ENCODE measurements at regions not wholly inside any gene's neighbourhood (a gene's known extent, or its start where the extent isn't known, plus 50 kb on each side); places are given as distances from the start of the nearest gene placed in this dataset.

DNA sequence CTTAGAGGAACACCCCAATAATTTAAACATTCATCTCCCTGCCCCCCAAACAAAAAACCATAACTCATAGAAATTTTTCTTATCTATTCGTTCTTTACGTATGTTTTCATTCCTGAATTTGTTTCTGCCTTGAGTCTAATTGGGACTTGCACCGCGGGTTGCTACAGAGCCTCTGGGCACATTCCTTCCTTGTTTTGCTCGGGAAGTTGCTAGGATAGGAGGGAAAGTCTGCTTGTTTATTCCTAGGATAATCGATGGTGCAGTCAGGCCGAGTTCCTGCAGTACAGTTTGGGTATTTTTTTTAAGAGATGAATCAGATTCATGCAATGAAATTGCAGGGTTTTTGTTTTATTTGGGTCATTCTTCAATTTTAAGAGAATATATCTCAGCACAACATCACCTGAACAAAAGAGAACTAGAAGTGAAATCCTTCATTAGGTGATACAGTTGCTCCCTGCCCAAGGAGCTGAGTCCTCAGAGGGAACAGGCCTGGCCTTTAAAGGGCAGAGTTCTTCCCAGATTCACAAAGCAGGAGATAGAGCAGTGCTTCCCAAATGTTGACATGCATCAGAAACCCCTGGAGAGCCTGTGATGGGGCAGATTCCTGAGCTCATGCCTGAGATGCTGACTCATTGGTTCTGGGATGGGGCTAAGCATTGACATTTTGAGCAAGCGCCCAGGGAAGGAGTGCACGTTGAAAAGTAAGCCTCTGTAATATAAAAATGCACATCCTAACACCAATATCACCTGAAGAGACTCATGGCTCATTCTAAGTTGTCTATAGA, 114.9 kb upstream of the FAM9B start:
- DNase-seq: no peak

DNA sequence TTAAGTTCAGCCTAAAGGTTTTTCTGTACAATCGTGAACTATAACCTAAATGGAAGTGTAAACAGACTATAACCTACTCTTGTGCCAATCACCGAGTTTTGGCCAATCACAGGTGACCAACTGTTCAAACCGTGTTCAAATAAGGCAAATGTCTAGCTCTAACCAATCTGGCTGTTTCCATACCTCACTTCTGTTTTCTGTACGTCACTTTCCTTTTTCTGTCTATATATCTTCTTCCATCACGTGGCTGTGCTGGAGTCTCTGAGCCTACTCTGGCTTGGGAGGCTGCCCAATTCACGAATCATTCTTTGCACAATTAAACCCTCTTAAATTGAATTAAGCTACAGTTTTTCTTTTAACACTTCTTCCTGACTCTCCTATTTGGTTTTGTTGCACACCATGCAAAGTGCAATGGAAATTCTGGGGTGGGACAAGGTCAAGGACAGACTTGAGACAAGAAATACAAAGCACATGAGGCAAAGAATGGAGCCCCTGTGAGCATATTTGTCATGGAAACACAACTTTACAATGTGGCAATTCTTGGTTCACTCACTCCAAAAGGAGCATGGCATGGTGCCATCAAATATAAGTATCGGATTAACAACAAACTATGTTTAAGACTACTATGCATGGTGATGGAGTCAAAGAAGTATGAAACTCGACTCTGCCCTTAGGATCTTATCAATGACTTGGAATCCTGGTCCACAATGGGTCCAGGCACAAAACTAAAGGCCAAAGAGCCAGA, 115.7 kb upstream of the FAM9B start:
- no peak for DNase-seq

DNA sequence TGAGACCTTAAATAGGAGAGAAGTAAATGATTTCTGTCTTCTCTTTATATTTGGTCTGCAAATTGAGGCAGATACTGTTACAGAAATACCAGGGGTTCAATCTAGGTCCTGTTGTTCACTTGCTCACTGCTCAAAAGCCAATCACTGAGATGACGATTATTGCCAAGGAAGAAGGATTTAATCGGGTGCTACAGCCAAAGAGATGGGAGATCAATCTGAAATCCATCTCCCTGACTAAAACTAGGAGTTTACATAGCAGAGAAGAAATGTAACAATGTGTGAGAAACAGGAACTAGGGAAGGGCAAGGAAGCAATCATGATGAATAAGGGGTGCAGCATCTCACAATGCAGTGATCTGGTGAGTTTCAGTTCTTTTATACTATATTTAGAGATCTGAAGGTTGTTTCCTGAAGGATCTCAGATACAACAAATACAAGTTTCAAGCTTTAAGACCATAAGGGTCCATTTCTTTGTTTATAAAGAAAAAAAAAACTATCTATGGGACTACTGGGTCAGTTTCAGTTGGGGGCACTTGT, 117.9 kb upstream of the FAM9B start:
- no peak for DNase-seq

DNA sequence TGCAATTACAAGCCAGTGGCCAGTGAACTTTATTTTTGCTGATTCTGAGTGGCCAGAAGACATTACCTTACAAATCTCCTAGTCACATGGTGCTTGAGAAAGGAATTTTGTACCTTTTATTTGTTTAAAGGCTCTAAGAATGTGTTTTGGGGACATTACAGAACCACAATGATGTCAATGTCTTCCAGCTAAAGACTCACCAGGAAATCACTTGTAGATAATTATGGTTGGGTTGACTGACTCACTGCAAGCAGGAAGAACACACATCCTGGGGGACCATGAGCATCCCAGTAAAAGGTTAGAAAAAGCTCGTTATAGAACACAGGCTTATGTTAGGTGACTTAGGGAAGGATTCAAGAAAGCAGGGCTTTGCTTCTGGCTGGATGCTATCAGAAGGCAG, 119.4 kb upstream of the FAM9B start:
- DNase-seq: no peak

DNA sequence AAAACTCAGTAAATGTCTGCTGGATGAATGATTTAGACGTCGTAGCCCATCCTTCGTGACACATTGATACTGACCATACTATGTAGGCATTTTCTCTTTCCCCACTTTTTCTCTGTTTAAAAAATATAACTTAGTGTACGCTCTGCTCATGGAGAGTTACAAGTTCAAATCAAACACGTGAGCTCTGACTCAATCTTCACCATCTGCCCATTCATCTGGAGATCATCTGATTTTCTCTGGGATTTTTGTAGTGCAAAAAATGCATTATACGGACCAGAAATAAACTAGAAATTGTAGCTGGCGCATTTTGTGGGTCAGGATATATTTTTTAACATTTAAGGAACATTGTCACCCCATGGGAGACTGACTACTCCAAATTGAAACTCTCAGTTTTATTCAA, 124.7 kb upstream of the FAM9B start:
- DNase-seq: no peak

DNA sequence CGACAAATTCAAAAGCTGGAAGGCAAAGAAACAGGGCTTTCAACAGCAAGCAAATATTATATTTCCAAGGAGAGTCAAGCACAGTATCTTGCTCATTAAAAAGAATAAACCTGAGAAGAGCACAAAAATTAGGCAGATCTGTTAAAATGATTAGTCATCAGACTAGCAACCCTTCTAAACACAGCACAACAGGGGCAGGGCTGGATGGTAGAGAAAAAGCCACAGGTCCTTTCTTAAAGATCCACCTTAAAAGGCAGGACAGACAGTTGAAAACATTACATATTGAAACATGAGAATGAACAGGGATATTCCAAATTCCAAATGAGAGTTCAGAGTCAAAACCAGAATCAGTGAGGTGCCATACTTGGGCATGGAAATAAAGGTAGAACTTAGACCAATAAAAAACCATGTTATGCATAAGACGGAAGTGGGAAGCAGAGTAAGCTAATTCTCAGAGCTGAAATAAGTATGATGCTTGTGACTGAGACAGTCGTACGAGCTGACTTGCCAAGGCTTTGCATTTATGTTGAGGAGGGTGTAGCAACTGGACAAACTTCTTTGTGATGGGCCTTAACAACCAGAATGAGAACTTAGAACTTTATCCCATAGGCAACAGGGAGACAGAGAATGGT, 126.9 kb upstream of the FAM9B start:
- DNase-seq: no peak

DNA sequence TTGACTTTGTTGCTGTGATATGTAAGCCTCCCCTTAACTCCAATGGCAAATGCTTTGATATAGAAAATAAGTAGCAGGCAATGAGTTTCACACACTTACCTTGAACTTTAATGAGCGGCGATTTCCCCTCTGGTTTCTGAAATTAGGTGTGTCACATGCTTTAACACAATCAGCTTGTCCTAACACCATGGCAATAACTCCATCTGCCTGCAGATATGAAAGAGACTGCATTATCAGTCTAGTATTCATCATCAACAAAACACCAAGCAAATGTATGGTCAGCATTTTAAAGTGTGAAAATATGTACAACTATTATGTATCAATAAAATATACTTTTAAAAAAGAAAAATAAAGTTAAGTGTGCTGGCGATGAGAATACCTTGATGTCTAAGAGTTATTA, 128.8 kb upstream of the FAM9B start:
- no peak for DNase-seq

DNA sequence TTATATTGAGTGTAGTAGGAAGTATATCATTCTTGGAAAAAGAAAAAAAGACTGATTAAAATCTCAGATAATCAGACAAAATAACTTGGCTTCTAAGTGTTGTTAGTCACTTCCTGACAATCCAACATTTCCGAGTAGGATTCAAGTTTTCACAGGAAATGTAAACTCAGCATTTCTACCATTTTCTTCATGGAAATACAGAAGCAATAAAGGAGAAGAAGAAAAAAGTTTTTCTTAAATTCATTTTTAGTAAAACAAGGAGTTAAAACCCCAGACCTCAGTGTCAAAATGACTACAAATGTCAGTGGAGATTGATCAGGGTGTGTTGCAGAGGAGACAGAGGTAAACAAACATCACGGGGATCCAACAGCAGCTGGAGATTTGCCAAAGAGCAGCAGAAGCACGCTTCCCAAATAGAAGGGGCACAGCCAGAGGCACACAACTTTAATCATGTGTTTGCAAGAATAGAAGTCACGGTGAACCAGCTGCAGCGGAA, 129.3 kb upstream of the FAM9B start:
- DNase-seq: no peak

DNA sequence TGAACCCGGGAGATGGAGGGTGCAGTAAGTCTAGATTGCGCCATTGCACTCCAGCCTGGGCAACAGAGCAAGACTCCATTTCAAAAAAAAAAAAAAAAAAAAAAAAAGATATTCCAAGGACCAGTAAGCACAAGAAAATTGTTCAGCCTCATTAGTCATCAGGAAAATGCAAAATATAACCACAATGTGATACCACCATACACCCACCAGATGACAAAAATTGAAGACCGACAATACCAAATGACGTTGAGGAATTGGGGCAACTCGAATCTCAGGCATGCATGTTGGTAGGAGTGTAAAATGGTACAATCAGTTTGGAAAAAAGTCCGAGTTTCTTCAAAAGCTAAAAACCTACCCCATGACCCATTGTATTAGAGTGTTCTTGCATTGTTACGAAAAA, 130.2 kb upstream of the FAM9B start:
- no peak for DNase-seq

DNA sequence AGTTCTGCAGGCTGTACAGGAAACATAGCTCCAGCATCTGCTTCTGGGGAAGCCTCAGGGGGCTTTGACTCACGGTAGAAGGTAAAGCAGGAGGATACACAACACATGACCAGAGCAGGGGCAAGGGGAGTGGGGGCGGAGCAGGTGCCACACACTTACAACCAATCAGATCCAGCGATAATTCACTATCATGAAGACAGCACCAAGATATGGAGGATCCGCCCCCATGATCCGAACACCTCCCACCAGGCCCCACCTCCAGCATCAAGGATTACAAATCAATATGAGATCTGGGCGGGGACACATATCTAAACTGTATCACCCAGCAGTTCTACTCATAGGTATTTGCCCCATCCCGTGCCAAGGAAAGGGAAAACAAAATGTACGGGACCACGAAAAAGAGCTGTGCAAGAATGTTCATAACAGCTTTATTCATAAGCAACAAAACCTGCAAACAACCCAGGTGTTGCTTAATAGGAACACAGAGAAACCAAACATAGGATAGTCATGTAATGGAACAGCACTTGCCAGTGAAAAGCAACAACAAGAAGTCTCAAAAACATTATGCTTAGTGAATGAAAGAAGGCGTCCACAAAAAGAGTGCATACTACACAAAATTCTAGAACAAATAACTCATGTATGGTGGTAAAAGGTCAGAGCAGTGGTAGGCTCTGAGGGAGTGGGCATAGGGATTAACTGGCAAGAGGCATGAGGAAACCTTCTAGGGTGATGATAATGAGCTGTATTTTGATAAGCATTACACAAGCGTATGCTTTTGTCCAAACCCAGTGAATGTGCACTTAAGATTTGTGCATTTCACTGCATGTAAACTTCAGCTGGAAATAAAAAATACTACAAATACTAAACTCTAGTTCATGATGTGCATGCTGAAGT, 130.9 kb upstream of the FAM9B start:
- no peak for DNase-seq

DNA sequence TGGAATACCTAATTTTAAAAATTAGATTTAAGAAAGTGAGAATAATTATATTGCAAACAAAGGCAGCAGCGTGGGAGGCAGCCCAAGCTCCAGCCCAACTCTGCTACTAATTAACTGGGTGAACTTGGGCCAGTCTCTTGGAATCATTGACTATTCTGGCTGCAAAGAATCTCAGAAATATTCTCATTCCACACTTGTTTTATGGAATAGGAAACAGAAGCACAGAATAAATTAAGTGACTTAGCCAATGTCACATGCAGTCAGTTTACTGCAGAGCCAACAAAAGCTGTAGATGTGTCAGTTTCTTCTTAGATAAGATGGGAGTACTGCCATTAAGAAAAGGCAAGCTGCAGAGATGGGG, 132.6 kb upstream of the FAM9B start:
- DNase-seq: no peak

DNA sequence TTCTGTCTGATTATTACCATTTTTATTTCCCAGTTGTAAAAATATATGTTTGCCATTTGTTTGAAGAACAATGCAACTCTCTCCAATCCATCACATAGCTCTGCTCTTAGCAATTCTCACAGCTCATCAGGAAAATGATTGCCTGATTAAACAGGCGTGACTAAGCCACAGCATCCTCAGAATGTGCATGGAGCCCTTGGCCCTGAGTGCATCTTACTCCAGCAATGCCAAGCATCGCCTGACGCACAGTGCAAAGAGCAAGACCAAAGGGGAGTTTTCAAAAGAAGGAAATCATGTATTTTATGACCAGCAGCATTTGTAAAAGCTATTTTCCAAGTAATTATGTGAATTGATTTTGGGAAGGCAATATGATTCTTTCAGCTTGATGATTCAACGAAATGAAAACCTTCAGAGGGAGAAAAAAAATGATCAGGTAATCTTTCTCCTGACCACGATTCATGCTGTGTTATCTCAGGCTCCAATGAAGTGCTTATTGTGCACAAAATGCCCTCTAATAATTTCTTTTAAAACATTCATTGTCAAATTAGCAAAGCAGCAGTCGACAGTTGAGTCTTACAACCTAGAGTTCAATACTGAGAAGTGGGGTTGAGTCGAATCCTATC, 138.0 kb upstream of the FAM9B start:
- DNase-seq: no peak

DNA sequence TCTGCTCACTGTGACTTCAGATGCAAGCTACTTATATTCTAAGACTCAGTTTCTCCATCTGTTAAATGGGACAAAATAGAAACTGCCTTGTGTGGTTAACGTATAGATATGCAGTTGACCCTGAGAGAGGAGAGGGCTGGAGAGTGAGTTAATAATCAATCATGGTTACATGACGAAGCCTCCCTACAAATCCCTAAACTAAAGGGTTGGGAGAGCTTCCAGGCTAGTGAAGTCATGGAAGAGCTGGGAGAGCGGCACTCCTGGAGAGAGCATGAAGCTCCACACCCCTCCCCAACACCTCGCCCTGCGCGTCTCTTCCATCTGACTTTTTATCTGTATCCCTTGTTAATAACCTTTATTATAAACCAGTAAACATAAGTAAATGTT, 138.5 kb upstream of the FAM9B start:
- DNase-seq: no peak

DNA sequence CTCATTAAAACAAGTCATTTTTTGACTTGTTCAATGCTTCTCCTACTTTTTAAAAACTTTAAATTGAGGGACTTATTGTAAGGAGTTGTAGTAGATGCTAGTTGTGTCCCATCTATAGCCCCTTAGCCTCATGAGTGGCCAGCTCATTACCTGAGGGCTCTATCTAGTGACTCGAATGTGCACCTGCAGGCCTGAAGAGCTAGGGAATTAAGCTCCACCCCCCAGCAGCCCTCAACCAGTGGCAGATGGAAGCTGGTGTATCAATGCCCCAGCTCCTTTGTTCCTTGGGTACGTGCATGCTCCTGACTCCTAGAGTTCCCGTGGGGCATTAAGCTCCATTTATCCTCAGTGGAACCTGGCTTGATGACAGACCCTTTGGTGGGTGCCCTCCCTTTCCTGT, 146.7 kb upstream of the FAM9B start:
- no peak for DNase-seq

DNA sequence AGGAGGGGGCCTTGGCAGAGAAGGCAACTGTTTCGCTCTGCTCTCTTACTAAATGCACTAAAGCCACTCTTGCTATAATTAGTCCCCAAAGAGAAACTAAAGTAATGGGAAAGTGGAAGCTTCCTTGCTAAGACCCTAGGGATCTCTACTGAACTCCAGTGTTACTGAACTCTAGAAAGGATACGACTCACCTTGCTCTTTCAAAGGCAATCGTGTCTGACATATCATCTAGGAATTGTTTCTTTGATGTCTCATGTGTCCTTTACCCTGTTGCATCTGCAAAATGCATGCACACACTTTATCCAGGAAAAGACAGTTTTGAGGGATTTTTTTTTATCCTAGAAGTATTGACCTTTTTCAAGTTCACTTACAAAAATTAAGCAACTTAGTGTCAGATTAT, 148.1 kb upstream of the FAM9B start:
- no peak for DNase-seq

DNA sequence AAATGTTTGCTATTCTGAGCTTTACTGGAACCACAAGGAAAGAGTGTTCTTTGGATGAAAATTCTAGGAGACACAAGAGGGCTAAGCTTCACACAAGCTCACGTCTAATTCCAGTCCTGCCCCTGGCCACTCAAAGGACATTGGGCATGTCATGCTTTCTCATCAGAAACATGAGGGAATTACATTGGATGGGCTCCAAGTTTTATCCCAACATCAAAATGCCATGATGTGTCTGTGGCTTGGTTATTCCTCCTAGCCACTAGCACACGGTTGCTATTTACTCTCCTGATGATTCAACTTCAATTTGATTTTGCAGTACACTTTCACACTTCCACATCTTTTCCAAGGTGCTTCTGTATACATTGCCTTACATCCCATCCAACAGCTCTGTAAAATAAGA, 149.6 kb upstream of the FAM9B start:
- no peak for DNase-seq

DNA sequence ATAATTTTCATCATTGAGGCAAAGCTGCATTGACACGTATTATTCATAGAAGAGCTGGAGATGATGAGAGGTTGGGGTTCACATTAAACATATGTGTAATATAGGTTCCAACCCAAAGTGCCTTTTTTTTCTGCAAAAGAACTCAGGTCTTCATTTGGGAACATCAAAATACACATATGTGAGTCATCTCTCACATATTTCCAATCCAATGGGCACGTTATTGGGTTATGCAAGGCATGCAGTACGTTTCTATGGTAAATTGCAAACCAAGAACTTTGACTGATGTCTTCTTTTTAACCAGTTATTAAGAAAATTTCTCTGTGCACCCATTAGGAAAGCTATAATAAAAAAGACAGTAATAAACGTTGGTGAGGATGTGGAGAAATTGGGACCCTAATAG, 150.3 kb upstream of the FAM9B start:
- no peak for DNase-seq

DNA sequence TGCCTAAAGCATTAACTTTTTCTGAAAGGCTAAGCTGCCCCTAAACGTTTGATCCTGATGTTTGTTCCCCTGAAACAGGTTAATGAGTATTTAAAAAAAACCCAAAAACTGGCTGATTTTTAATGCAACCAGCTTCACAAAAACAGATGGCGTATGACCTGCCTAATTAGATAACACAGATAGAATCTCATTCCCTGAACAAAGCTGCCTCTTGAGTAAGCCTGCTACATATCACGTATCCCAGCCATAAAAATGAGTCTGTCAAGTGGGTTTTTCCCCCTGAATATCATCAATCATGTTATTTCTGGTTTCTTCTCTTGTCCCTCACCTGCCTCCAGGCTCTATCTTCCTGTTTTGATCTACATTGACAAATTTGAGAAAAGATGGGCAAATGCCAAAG, 154.2 kb upstream of the FAM9B start:
- DNase-seq: no peak

DNA sequence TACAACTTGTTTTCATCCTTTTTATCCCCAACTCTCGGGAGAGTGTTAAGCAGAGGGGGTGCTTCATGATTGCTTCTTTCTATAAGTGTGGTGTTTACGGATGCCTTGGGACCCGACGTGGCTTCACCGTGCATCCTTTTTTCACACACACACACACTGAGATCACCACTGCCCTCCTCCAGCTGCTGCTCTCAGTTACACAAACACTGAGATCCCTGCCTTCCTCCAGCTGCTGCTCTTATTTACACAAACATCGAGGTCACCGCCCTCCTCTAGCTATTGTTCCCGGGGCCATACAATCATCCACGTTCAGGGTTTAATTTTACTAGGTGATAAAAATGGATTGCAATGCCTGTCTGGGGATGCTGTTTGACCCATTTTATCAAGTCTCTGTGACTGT, 155.4 kb upstream of the FAM9B start:
- no peak for DNase-seq

DNA sequence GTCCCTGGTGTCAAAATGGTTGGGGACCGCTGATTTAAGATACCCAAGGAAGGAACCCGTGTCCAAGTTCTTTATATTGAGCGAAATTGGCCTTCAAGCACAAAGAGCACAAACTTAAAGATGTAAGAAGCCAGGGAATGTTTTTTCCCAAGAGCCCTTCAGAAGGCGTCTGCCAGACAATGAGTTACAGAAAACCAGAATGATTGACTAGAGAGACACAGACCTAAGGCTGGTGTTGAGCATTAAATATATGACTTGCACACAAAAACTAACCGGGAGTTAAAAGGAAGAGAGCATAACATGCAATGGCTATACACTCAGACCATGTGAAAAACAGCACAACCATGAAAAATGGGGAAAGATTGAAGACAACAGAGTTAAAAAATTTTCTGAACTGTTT, 157.5 kb upstream of the FAM9B start:
- no peak for DNase-seq

DNA sequence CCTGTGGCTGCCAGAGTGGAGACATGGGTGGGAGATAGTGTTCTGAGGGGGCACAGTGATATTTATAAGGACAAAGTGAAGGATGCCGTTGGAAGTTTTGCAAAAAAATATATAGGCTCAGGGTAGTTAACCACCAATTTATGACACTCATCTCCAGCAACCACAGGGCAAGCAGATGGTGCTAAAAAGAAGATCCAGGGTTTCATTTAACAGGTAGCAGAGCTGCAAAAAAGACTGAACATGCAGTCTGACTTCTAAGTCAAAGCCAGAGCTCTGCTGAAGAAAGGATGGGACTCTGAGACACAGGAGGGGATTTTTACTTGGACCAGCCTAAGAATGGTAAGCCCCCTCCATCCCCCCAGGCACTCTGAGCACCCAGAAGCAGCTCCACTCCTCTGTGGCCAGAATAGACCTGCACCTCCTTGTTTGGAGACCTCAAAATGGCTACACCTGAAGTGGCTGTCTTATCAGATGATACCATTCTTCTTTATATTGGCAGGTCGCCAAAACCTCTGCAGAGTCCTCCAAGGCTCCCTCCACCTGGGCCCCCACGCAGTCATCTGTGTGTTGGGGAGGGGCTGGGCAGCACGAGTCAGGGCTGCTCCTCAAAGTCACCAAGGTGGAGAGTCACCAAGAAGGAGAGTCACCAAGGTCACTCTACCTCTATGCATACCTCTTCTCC, 161.4 kb upstream of the FAM9B start:
- no peak for DNase-seq

Data from retina (tissue), 1 donor.